ENCODE measurements at regions not wholly inside any gene's neighbourhood (a gene's known extent, or its start where the extent isn't known, plus 50 kb on each side); places are given as distances from the start of the nearest gene placed in this dataset.
"Not testable (repeated sequence)": the region's sequence is repeated elsewhere in the genome, so short reads cannot be mapped to it uniquely, and the experiment has no call there.

DNA sequence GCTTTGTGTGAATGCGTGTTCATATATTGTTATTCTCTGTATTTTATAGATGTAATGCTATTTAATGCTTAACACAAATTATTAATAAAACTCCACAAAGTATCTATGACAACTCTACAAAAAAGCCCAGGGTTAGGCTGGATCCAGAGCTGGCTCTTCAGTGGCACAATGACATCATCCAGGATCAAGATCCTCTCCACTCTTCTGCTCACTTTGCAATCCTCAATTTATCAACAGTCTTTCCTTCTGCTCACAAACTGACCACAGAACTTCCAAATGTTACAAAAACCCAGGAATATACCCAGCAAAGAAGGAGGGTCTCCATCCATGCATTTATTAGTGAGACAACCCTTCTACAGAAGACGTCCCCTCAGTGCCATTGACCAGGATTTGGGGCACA lies 132.3 kb downstream of the HNRNPD start:
- Mint-ChIP-seq H3K36me3 (ENCODE audit: insufficient read depth) (no peaks in the 10 kb centered on the region), H3K4me1 (ENCODE audit: low read depth) (no peaks in the 10 kb centered on the region), H3K27me3 (peaks cover 4% of the 10 kb centered on the region), H3K27ac (no peak overlapping the region), H3K9me3 (ENCODE audit: low read depth) (peaks cover 3% of the 10 kb centered on the region), H3K4me3 (ENCODE audit: low read depth) (no peak overlapping the region)
- TF ChIP-seq CTCF (IDR thresholded peaks at IDR 0.05; ENCODE audit: unreplicated experiment): no peak
- DNase-seq (ENCODE audit: low spot score, unreplicated experiment): no peak

DNA sequence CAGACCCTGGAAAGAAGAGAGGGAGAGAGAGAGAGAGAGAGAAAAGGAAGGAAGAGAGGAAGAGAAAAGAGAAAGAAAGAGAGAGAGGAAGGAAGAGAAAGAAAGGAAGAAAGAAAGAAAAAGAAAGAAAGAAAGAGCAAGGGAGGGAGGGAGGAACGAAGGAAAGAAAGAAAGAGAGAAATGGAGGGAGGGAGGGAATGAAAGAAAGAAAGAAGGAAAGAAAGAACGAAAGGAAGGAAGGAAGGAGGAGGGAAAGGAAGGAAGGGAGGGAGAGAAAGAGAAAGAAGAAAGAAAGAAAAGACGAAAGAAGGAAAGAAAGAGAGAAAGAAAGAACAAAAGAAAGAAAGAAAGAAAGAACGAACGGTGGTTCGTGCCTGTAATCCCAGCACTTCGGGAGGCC lies 133.4 kb downstream of the HNRNPD start:
- no peak for TF ChIP-seq CTCF (IDR thresholded peaks at IDR 0.05; ENCODE audit: unreplicated experiment)
- DNase-seq (ENCODE audit: low spot score, unreplicated experiment): no peak
- Mint-ChIP-seq H3K4me1 (ENCODE audit: low read depth) (no peaks in the 10 kb centered on the region), H3K27me3 (peaks cover 4% of the 10 kb centered on the region), H3K4me3 (ENCODE audit: low read depth) (no peak overlapping the region), H3K36me3 (ENCODE audit: insufficient read depth) (no peaks in the 10 kb centered on the region), H3K9me3 (ENCODE audit: low read depth) (peaks cover 3% of the 10 kb centered on the region), H3K27ac (no peak overlapping the region)

- not testable (repeated sequence) for H3K4me1 Mint-ChIP-seq (ENCODE audit: low read depth); H3K27me3 Mint-ChIP-seq; DNase-seq (ENCODE audit: low spot score, unreplicated experiment); H3K36me3 Mint-ChIP-seq (ENCODE audit: insufficient read depth); H3K9me3 Mint-ChIP-seq (ENCODE audit: low read depth); H3K4me3 Mint-ChIP-seq (ENCODE audit: low read depth); H3K27ac Mint-ChIP-seq
Observed at GRCh38 chr4:82237142-82237541, 136.6 kb downstream of the HNRNPD start.

DNA sequence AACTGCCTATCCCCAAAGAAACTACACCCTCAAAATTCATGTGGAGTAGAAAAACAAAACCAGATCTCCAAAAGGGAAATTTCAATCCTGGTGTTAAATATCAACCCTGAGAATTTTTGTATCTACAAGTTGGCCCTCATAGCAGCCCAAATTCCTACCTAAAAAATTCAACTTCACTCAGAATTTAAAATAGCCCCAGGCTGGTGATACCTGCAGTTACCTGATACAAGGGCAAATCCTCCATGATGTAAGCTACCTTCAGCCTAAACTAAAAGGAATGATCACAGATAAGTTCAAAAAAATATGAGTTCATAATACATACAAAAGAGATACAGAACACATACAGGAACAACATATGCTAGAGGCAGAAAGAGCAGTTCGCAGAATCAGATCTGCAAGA lies 138.4 kb downstream of the HNRNPD start:
- no peaks in the 10 kb centered on the region for H3K4me1 Mint-ChIP-seq (ENCODE audit: low read depth)
- peaks cover 3% of the 10 kb centered on the region for H3K27me3 Mint-ChIP-seq
- H3K4me3 Mint-ChIP-seq (ENCODE audit: low read depth): no peak overlapping the region
- H3K27ac Mint-ChIP-seq: no peak overlapping the region
- TF ChIP-seq CTCF (IDR thresholded peaks at IDR 0.05; ENCODE audit: unreplicated experiment): no peak
- peaks cover 3% of the 10 kb centered on the region for H3K9me3 Mint-ChIP-seq (ENCODE audit: low read depth)
- H3K36me3 Mint-ChIP-seq (ENCODE audit: insufficient read depth): no peaks in the 10 kb centered on the region
- DNase-seq (ENCODE audit: low spot score, unreplicated experiment): no peak

DNA sequence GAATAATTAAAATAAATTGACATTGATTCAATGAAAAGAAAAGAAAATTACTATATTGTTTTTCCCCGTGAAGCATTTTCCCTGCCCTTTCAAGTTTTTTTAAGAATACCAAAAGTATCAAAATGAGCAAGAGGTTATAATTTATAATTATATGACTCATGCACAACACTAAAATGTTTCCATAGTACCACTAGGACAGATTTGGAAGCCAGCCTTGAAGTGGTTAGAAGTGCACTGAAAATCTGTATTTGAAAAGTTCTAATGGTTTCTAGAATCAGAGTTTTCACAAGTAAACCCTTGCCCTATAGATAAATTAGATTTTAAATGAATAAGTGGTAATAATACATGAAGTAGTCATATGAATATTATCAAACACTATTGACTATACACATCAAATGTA lies 140.9 kb downstream of the HNRNPD start:
- DNase-seq (ENCODE audit: low spot score, unreplicated experiment): no peak
- Mint-ChIP-seq H3K27me3 (peaks cover 3% of the 10 kb centered on the region), H3K4me1 (ENCODE audit: low read depth) (no peaks in the 10 kb centered on the region), H3K4me3 (ENCODE audit: low read depth) (no peak overlapping the region), H3K27ac (no peak overlapping the region), H3K36me3 (ENCODE audit: insufficient read depth) (no peaks in the 10 kb centered on the region), H3K9me3 (ENCODE audit: low read depth) (peaks cover 3% of the 10 kb centered on the region)
- no peak for TF ChIP-seq CTCF (IDR thresholded peaks at IDR 0.05; ENCODE audit: unreplicated experiment)

DNA sequence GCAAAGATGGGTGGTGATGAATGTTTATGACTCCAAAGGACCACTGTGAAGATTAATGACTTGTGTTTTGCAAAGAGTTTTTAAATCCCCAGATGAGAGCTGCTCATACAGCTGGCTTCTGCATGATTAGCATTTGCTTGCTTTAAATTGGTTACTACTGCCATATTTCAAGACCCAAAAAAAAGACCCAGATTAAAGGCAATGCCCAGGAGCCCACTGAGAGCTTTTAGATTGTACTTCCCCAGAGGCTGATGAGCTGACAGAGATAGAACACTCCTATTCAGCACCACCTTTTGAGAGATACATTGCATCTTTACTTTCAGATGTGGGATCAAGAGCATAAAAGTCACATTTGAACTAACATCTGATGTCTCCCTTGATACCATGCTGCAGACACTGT lies 142.0 kb downstream of the HNRNPD start:
- peaks cover 3% of the 10 kb centered on the region for H3K27me3 Mint-ChIP-seq
- H3K4me1 Mint-ChIP-seq (ENCODE audit: low read depth): no peaks in the 10 kb centered on the region
- H3K9me3 Mint-ChIP-seq (ENCODE audit: low read depth): no peaks in the 10 kb centered on the region
- TF ChIP-seq CTCF (IDR thresholded peaks at IDR 0.05; ENCODE audit: unreplicated experiment): no peak
- no peak overlapping the region for H3K27ac Mint-ChIP-seq
- no peak for DNase-seq (ENCODE audit: low spot score, unreplicated experiment)
- no peak overlapping the region for H3K4me3 Mint-ChIP-seq (ENCODE audit: low read depth)
- no peaks in the 10 kb centered on the region for H3K36me3 Mint-ChIP-seq (ENCODE audit: insufficient read depth)
